T47D (cell line): ENCODE measurements at regions not wholly inside any gene's neighbourhood (a gene's known extent, or its start where the extent isn't known, plus 50 kb on each side); places are given as distances from the start of the nearest gene placed in this dataset.

ENCODE experiments used
- DNase-seq, 2 experiments: peaks; one replicate each; pipeline versions ENCODE4 v3.0.0 to v3.0.0-alpha.2; 2011 to 2012; ENCODE audit warnings: low read depth in 1 of 2, low spot score in 1 of 2
- JUND ChIP-seq: IDR thresholded peaks from 2 replicates; pipeline ENCODE4 v1.6.1; 2012; ENCODE audit warnings: low read depth
- in situ Hi-C: cut with HindIII; loops from 2 replicates; pipeline ENCODE4 v1.10.0; 2016; ENCODE audit warnings: low sequenced_read_pairs, low pct_unique_long_range_greater_than_20kb

- TF ChIP-seq JUND: no peak
- DNase-seq: no peak
- in situ Hi-C loops: no loop called here
Measured at GRCh38 chr16:14320406-14320805, 249.3 kb downstream of the MRTFB start.
